GM23338 (cell line): ENCODE measurements at regions not wholly inside any gene's neighbourhood (a gene's known extent, or its start where the extent isn't known, plus 50 kb on each side); places are given as distances from the start of the nearest gene placed in this dataset.

Experiments used
- CREB1 ChIP-seq: fragments of 250-450 bp; sonication (Bioruptor Pico); IDR thresholded peaks from 2 replicates; pipeline ENCODE4 v1.5.0; 2020; ENCODE audit warnings: low read depth, mild to moderate bottlenecking, moderate library complexity
- CTCF ChIP-seq, 2 experiments: fragments of 200-600 bp in 1 of 2; sonication (generic) in 1 of 2; conservative IDR thresholded peaks; 2 replicates each; pipeline versions ENCODE4 v1.5.1 to v1.6.1; 2016 to 2017; ENCODE audit warnings: antibody characterized with exemption in 2 of 2, low read depth in 2 of 2, mild to moderate bottlenecking in 2 of 2, moderate library complexity in 1 of 2
- ETS1 ChIP-seq: IDR thresholded peaks from 2 replicates; pipeline ENCODE4 v1.6.1; 2016; ENCODE audit warnings: antibody characterized with exemption
- EZH2 ChIP-seq: fragments of 200-600 bp; sonication (generic); IDR thresholded peaks from one replicate; pipeline ENCODE4 v1.8.0; 2017; ENCODE audit warnings: antibody characterized with exemption, mild to moderate bottlenecking, low read depth; ENCODE audit not compliant: unreplicated experiment
- EZH2phosphoT487 ChIP-seq: fragments of 200-600 bp; sonication (generic); IDR thresholded peaks from one replicate; pipeline ENCODE4 v1.8.1; 2018; ENCODE audit warnings: antibody characterized with exemption; ENCODE audit not compliant: unreplicated experiment
- JUNB ChIP-seq: IDR thresholded peaks from one replicate; pipeline ENCODE4 v1.6.1; 2016; ENCODE audit warnings: antibody characterized with exemption; ENCODE audit not compliant: unreplicated experiment
- NANOG ChIP-seq: IDR thresholded peaks from 2 replicates; pipeline ENCODE4 v1.6.1; 2016; ENCODE audit warnings: antibody characterized with exemption, borderline replicate concordance
- POLR2AphosphoS5 ChIP-seq: IDR thresholded peaks from 2 replicates; pipeline ENCODE4 v1.6.1; 2016; ENCODE audit warnings: antibody characterized with exemption, low read depth
- REST ChIP-seq: IDR thresholded peaks from one replicate; pipeline ENCODE4 v1.6.1; 2018; ENCODE audit warnings: antibody characterized with exemption; ENCODE audit not compliant: unreplicated experiment
- STAT1 ChIP-seq: IDR thresholded peaks from one replicate; pipeline ENCODE4 v1.6.1; 2016; ENCODE audit warnings: antibody characterized with exemption; ENCODE audit not compliant: unreplicated experiment
- ZNF114 ChIP-seq: fragments of 250-450 bp; sonication (Bioruptor Pico); IDR thresholded peaks from 2 replicates; pipeline ENCODE4 v1.5.0; 2020; ENCODE audit warnings: mild to moderate bottlenecking, moderate library complexity
- ZNF331 ChIP-seq: fragments of 250-450 bp; sonication (Bioruptor Pico); IDR thresholded peaks from 2 replicates; pipeline ENCODE4 v1.5.0; 2020; ENCODE audit warnings: low read depth, mild to moderate bottlenecking, moderate library complexity
- ZNF462 ChIP-seq: fragments of 250-450 bp; sonication (Bioruptor Pico); IDR thresholded peaks from 2 replicates; pipeline ENCODE4 v1.5.0; 2020; ENCODE audit warnings: mild to moderate bottlenecking, moderate library complexity

GRCh38 chr12:46435625-46436024 lies 63.1 kb upstream of the SLC38A2 start:
- TF ChIP-seq CTCF (conservative IDR thresholded peaks at IDR 0.05; ENCODE audit: low read depth in 2 of 2) (no peak), EZH2phosphoT487 (no peak), POLR2AphosphoS5 (no peak), REST (no peak), CREB1 (no peak), EZH2 (no peak), STAT1 (no peak), JUNB (no peak), ZNF114 (CRISPR knock-in tag) (no peak), ZNF331 (CRISPR knock-in tag) (no peak), NANOG (no peak), ETS1 (no peak), ZNF462 (CRISPR knock-in tag) (no peak)
